HG02870 (cell line): ENCODE measurements at regions not wholly inside any gene's neighbourhood (a gene's known extent, or its start where the extent isn't known, plus 50 kb on each side); places are given as distances from the start of the nearest gene placed in this dataset.
A peak's percentile ranks its signal among the peaks of the same experiment; 100 is the strongest.
"Not testable (repeated sequence)": the region's sequence is repeated elsewhere in the genome, so short reads cannot be mapped to it uniquely, and the experiment has no call there.

Source experiments
- ATAC-seq: cut with Tn5 transposase; IDR thresholded peaks from one replicate; pipeline ENCODE4 v1.9.1; 2021; ENCODE audit warnings: mild to moderate bottlenecking, moderate library complexity; ENCODE audit not compliant: unreplicated experiment

GRCh38 chr21:31537872-31538576 lies 121.5 kb upstream of the SOD1 start:
- no peak for ATAC-seq

- ATAC-seq: no peak
These were observed 123.4 kb upstream of the SOD1 start for GRCh38 chr21:31536138-31536537.

DNA sequence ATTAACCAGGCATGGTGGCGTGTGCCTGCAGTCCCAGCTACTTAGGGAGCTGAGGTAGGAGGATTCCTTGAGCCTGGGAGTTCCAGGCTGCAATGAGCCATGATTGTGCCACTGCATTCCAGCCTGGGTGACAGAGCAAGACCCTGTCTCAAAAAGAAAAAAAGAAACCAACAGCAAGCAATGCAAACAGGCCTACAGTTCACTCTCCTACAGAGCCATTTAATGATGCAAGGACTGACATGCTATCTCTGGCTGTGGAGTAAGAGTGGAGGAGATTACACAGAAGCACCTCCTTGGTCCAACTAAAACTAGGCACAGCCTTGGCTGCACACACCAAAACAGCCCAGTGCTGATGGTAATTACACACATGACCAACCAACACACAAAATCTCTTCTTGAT lies 127.5 kb upstream of the SOD1 start:
- ATAC-seq: no peak

GRCh38 chr21:31530897-31531705 lies 128.4 kb upstream of the SOD1 start:
- no peak for ATAC-seq

DNA sequence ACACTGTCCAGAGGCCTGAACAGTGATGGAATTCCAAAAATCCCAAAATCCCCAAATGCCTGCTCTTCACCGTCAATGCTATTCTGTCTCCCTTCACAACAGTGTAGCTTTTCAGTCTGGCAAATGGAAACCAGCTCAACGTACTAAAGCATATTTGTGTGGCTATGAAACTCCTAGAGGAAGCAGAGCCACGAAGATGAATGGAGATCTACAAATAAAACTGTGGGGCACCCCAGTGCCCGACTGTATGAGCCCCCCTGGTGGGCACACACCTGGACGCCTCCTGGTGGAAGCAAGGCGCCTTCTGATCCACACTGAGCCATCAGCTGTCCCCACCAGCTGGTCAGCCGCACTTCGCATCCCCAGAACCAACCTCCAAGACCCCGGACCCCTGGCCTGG lies 129.1 kb upstream of the SOD1 start:
- no peak for ATAC-seq

DNA sequence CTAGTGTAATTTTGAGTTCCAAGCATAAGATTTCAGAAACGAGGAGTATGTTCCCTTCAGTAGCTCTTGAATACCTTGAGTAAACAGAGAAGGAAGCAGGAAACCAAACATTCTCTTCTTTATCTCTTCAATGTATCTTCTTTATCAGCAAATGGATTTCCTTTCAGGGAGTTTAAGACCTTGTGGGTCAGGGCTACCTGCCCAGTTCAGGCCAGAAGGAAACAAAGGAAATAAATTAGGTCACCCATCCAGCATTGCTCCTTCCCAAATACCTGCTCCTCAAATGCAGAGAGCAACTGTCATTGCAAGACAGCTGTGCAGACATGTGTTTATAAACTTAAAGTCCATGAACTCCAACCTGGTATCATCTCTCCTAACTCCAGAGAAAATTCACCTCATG lies 130.1 kb upstream of the SOD1 start:
- no peak for ATAC-seq

DNA sequence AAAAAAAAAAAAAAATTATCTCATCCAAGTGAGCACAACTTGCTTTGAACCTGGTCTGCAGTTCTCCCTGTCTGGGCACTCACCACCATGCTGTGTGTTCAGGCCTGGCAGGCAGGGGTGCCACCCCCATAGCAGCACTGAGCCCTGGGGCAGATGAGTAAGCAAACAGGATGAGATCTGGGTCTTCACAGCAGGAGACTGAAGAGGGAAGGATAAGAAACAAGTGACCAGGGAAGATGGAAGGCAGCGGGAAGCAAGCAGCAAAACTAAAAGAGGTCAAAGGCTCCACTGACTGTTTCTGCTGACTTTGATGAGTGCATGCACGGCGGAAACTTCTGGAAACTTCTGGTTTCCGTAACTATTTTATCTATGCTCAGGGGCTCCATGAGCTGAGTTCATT lies 133.5 kb upstream of the SOD1 start:
- ATAC-seq: no peak

DNA sequence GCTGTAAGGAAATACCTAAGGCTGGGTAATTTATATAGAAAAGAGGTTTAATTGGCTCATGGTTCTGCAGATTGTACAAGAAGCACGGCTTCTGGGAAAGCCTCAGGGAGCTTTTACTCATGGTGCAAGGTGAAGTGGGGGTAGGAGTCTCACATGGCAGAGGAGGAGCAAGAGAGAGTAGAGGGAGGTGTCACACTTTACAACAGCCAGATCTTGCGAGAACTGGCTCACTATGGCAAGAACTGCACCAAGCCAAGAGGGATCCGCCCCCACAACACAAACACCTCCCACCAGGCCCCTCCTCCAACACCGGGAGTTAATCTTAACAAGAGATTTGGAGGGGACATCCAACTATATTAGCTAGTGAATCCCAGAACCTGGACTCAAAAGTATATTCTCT lies 135.4 kb upstream of the SOD1 start:
- no peak for ATAC-seq

GRCh38 chr21:31521515-31521914 lies 138.0 kb upstream of the SOD1 start:
- ATAC-seq: no peak

DNA sequence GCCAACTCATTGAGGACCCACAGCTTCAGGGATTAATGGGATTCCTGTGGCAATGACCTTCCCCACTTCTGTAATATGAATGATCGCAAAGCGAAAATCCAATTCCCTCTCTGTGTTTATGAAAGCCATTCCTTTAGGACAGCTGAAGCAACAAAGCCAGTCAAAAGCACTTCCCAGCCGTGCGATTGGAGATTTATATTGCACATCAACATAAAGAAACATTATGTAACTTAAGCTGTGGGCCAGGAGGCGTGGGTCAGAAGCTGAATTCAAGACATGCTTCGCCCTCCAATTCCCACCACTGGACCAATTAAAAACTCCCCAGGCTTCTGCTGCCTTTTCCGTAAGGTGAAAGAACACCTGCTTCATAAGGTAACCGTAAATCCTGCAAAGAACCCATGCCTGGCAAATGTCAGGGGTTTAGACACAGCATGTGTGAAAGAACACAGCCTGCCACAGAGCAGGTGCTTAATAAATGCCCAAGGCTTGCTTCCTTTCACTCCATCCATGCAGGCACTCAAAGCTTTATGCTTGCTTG lies 138.9 kb upstream of the SOD1 start:
- no peak for ATAC-seq

DNA sequence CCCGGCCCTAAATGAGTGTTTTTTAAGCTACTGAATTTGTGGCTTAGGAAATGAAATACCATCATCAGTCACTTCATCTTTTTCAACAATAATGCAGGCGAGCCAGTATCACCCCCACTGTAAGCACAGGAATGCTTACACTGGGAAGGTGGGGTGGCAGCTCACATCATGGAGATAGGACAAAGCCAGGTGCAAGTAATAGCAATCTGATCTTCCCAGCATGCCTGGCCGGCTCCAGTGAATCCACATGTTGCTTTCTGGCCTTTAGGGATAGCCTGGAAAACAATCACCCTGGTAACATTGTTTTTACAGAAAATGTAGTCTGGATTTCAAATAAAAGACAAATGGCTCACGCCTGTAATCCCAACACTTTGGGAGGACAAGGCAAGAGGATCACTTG lies 140.9 kb upstream of the SOD1 start:
- no peak for ATAC-seq

DNA sequence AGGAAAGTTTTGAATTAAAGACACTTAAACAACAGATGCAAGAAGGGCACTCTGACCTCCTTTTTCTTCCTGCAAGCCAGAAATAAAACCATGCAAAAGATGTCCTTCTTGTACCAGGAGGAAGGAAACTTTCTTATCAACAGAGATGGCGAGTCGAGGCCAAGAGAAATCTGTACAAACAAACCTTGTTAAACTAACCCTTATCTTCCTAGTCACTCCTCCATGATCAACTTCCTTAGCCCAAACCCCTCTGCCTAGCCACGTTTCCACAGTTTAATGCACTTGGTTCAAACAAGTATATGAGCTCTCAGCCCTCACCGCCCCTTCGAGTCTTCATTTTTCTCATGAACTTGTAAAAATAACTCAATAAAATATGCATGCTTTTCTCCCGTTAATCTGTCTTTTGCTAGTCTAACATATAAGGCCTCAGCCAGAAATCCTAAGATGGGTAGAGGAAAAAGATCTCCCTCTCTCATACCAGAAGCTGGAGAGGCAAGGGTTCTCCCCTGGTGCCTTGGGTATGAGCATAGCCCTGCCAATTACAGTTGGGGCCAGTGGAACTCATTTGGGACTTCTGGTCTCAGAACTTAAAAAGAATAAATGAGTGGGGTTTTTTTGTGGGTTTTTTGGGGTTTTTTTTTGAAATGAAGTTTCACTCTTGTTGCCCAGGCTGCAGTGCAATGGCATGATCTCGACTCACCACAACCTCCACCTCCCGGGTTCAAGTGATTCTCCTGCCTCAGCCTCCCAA lies 141.7 kb upstream of the SOD1 start:
- no peak for ATAC-seq

DNA sequence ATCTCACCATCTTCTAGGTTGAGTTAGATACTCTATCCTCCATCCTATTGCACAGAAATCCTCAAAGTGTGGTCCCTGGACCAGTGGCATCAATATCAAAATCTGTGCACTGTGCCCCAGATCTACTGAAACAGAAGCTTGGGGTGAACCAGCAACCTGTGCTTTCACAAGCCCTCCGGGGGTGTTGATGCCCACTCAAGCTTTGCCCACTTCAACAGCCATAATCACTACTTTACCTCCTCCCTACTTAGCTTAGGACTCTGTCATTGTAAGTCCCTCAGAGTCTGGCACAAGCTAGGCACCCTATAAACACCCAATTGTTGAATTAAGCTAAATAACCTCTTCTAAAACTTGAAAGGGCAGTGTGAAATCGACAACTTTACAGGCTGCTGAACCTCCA lies 144.2 kb upstream of the SOD1 start:
- ATAC-seq: no peak

DNA sequence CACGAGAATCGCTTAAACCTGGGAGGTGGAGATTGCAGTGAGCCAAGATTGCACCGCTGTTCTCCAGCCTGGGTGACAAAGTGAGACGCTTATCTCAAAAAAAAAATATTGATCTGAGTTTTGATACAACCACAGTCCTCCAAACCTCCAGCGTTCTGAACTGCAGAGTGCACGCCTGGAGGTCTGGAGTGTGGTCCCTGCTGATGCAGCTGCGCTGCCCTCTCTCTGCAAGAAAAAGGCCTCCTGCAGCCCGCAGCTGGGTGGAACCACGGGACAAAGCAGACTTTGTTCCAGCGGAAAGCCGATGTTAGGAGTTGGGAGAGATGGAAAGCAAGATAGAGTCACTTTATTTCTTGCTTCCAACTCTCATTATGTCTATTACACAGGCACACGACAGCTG lies 144.9 kb upstream of the SOD1 start:
- ATAC-seq: no peak

- ATAC-seq: not testable (repeated sequence)
These were observed 146.0 kb upstream of the SOD1 start for GRCh38 chr21:31513541-31513940.

- ATAC-seq: not testable (repeated sequence)
These were observed 147.5 kb upstream of the SOD1 start for GRCh38 chr21:31511999-31512398.

GRCh38 chr21:31511258-31511657 lies 148.2 kb upstream of the SOD1 start:
- ATAC-seq: no peak

DNA sequence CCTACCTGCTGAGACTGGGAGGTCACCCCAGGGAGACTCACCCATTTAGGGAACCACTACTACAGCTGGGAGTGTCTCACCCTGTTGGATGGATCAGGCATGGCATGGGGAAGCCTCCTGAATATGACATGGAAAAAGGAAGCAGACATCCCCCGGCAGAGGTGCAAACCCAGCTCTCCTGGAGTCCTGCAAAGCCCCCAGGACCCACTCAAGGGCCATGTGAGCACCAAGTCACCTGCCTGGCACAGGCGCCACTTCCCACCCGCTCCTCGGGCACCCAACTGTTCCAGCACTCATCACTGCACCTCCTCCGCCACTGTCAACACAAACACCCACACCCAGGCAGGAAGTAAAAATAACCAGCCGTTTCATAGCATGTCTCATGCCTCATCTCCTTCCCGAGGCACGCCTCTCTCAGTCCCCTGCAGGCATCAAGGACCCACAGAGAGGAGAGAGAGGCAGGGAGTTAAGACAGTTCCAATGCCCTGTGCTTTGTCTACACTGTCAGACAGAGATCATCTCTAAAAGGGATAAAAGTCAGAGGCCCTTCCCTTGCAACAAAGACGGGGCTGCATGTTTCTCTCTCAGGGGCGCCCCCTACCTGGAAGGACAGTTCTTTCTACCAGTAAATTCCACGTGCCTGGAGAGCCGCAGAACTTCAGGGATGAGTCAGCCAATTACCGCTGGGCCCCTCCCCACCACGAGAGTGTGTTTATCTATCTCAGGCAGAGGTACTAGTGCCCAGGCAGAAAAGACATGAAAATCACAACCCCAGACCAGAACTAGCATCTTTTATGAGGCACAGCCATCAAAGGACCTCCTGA lies 150.1 kb upstream of the SOD1 start:
- ATAC-seq: peak; percentile 53

DNA sequence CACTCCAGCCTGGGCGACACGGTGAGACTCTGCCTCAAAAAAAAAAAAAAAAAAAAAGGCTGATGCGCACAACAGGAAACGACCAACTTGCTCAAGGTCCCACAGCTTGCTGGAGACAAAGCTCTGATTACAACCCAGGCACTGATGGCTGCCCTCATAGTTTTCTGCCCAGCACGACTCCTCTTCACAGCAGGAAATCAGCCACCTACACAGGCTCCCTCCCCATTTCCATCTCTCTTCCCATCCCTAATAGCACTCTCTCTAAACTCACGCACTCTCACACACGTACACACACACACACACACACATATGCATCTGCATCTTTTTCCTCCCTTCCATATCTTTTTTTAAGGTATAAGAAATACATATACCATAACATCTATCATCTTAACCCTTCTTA lies 153.5 kb upstream of the SOD1 start:
- no peak for ATAC-seq

DNA sequence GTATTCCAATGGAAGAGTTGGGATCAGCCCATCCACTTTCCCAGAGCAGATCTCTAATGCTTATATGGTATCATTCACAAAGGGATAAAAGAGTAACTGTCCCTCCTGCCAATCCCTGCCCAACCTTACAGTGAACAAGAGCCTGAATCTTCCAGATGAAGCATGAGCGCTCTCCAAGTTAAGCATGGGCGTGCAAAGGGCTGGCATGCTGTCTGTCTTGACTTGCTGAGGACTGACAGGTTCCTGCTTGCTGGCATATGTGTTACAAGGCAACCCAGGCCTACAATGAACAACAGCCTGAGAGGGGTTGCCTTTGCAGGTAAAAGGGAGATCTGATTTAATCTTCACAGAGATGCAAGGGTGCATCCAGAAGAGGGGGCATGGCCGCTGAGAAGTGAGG lies 155.6 kb upstream of the SOD1 start:
- no peak for ATAC-seq

DNA sequence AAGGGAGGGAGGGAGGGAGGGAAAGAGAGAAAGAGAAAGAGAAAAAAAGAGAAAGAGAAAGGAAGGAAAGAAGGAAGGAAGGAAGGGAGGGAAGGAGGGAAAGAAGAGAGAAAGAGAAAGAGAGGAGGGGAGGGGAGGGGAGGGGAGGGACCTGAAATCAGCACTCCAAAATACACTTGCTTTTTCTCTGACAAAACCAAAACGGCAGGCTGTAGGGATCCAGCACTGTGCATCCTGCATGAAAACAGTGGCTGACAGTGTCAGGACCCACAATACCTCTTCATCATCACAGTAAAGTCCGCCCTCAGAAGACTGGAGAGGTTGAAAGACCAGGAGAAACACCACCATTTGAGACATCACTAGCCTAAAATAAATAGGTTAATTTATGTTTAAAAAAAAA lies 156.0 kb upstream of the SOD1 start:
- ATAC-seq: no peak
